IPS-15b (cell line): ENCODE measurements at regions not wholly inside any gene's neighbourhood (a gene's known extent, or its start where the extent isn't known, plus 50 kb on each side); places are given as distances from the start of the nearest gene placed in this dataset.

Source experiments
- H3K27me3 ChIP-seq: one replicate; pipeline ENCODE4 v1.6.1; 2013; ENCODE audit warnings: low read length; ENCODE audit not compliant: control insufficient read depth, insufficient read depth
- H3K36me3 ChIP-seq: one replicate; pipeline ENCODE4 v1.6.1; 2013; ENCODE audit warnings: low read length; ENCODE audit not compliant: control insufficient read depth, insufficient read depth
- H3K4me1 ChIP-seq: one replicate; pipeline ENCODE4 v1.6.1; 2013; ENCODE audit warnings: mild to moderate bottlenecking, low read length; ENCODE audit not compliant: control insufficient read depth, insufficient read depth
- H3K4me3 ChIP-seq: one replicate; pipeline ENCODE4 v1.5.1; 2013; ENCODE audit warnings: low read depth, low read length
- H3K9ac ChIP-seq: one replicate; pipeline ENCODE4 v1.6.1; 2013; ENCODE audit warnings: low read depth, mild to moderate bottlenecking, low read length
- H3K9me3 ChIP-seq: one replicate; pipeline ENCODE4 v1.6.1; 2013; ENCODE audit warnings: mild to moderate bottlenecking, low read length; ENCODE audit not compliant: control insufficient read depth, insufficient read depth

DNA sequence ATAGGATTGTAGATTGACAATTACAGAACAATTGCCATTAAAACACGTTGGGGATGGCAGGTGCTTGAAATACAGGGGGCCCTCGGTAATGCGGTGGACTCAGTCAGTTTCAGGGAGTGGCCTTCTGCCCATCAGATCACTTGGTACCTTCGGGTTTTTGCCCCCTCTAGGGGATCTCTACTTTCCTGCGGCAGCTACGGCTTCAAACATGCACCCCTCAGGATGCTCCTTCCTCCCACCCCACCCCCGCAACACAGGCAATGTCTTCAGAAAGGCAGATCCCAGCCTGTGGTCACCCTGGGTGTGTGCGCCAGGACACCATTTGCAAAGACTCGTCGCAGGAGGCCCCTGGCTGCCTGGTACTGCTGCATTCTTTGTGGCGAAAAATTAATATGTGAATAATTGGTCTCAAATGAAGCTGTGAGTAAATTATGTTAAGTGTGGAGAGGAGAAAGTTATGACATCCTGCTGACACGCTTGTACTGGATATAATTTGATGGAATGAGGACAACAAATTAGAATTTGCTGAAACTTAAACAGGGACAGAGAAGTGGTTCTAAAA is 431.0 kb upstream of the MKI67 start:
- no peak overlapping the region for H3K4me3 ChIP-seq
- no peak overlapping the region for H3K9ac ChIP-seq
- H3K36me3 ChIP-seq, result no peaks in the 10 kb centered on the region
- H3K27me3 ChIP-seq, result no peaks in the 10 kb centered on the region
- H3K9me3 ChIP-seq, result no peaks in the 10 kb centered on the region
- no peaks in the 10 kb centered on the region for H3K4me1 ChIP-seq

- no peak overlapping the region for H3K4me3 ChIP-seq
- H3K9ac ChIP-seq, result no peak overlapping the region
- no peaks in the 10 kb centered on the region for H3K36me3 ChIP-seq
- H3K9me3 ChIP-seq, result no peaks in the 10 kb centered on the region
- H3K4me1 ChIP-seq, result no peaks in the 10 kb centered on the region
- no peaks in the 10 kb centered on the region for H3K27me3 ChIP-seq
Observed at GRCh38 chr10:128560406-128560805, 434.2 kb upstream of the MKI67 start.

DNA sequence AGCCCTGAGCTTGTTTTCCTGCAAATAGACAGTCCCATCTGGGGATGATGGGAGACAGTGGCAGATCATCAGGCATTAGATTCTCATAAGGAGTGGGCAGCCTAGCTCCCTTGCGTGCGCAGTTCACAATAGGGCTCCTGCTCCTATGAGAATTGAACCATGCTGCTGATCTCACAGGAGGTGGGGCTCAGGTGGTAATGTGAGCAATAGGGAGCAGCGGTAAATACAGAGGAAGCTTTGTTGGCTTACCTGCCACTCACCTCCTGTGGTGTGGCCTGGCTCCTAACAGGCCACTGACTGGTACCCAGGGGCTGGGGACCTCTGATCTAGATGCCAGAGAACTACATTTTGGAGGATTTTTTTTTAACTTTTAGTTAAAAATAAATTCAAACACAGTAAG is 434.8 kb upstream of the MKI67 start:
- no peak overlapping the region for H3K9ac ChIP-seq
- no peaks in the 10 kb centered on the region for H3K36me3 ChIP-seq
- no peaks in the 10 kb centered on the region for H3K4me1 ChIP-seq
- H3K9me3 ChIP-seq, result no peaks in the 10 kb centered on the region
- no peaks in the 10 kb centered on the region for H3K27me3 ChIP-seq
- no peak overlapping the region for H3K4me3 ChIP-seq

DNA sequence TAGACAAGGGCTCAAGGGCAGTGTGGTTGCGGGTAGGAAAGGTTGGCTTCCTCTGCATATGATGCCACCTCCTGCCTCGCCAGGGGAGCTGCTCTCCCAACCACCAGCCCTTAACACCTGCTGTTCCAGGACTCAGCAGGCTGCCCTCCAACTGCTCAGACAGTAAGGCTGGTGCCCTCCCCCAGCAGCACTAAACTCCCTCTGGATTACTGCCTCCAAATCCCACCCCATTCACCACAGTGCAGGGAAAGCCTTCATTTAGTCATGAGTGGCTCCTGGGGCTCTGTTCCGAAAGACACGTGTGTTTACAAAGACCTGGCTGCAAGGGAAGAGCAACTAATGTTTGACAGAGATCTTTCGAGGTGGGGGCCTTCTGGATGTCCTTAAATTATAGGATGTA is 437.2 kb upstream of the MKI67 start:
- Histone ChIP-seq H3K4me3 (no peak overlapping the region), H3K9me3 (no peaks in the 10 kb centered on the region), H3K9ac (no peak overlapping the region), H3K27me3 (no peaks in the 10 kb centered on the region), H3K36me3 (no peaks in the 10 kb centered on the region), H3K4me1 (no peaks in the 10 kb centered on the region)

GRCh38 chr10:128563904-128564303 is 437.7 kb upstream of the MKI67 start:
- H3K9me3 ChIP-seq, result no peaks in the 10 kb centered on the region
- H3K4me1 ChIP-seq, result no peaks in the 10 kb centered on the region
- no peaks in the 10 kb centered on the region for H3K27me3 ChIP-seq

GRCh38 chr10:128566361-128566968 is 440.2 kb upstream of the MKI67 start:
- H3K27me3 ChIP-seq, result no peaks in the 10 kb centered on the region
- no peaks in the 10 kb centered on the region for H3K36me3 ChIP-seq
- no peak overlapping the region for H3K9ac ChIP-seq

More at GRCh38 chr10:128563904-128564303, 437.7 kb upstream of the MKI67 start:
- H3K4me3 ChIP-seq, result no peak overlapping the region
- no peak overlapping the region for H3K9ac ChIP-seq
- no peaks in the 10 kb centered on the region for H3K36me3 ChIP-seq

DNA sequence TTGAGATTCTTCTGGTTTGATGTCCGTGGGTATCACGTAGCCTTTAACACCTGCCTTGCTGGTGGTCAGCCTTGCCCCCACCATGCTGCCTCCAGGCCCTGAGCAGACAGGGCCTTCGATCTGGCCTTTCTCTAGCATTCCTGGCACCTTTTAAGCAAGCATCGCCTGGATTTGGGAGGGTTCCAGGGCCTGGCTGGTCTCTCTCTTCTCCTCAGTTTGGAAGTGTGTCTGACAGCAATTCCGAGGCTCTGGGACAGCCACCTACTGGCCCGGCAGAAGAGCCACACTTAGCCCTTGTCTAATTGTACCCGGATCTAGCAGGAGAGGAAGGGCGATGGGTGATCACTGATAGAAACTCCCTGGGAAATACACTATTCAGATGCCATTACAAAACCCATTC is 441.3 kb upstream of the MKI67 start:
- Histone ChIP-seq H3K27me3 (no peaks in the 10 kb centered on the region), H3K9ac (no peak overlapping the region), H3K4me1 (no peaks in the 10 kb centered on the region), H3K9me3 (no peaks in the 10 kb centered on the region), H3K4me3 (no peak overlapping the region), H3K36me3 (no peaks in the 10 kb centered on the region)

More at GRCh38 chr10:128566361-128566968, 440.2 kb upstream of the MKI67 start:
- H3K9me3 ChIP-seq, result no peaks in the 10 kb centered on the region
- no peaks in the 10 kb centered on the region for H3K4me1 ChIP-seq
- H3K4me3 ChIP-seq, result no peak overlapping the region

- Histone ChIP-seq H3K27me3 (no peaks in the 10 kb centered on the region), H3K4me1 (no peaks in the 10 kb centered on the region), H3K36me3 (no peaks in the 10 kb centered on the region), H3K9me3 (no peaks in the 10 kb centered on the region), H3K9ac (no peak overlapping the region), H3K4me3 (no peak overlapping the region)
Observed at GRCh38 chr10:128568041-128568440, 441.8 kb upstream of the MKI67 start.

GRCh38 chr10:128568491-128568890 is 442.3 kb upstream of the MKI67 start:
- no peak overlapping the region for H3K4me3 ChIP-seq
- H3K9me3 ChIP-seq, result no peaks in the 10 kb centered on the region
- no peaks in the 10 kb centered on the region for H3K4me1 ChIP-seq
- no peak overlapping the region for H3K9ac ChIP-seq
- no peaks in the 10 kb centered on the region for H3K27me3 ChIP-seq
- H3K36me3 ChIP-seq, result no peaks in the 10 kb centered on the region

DNA sequence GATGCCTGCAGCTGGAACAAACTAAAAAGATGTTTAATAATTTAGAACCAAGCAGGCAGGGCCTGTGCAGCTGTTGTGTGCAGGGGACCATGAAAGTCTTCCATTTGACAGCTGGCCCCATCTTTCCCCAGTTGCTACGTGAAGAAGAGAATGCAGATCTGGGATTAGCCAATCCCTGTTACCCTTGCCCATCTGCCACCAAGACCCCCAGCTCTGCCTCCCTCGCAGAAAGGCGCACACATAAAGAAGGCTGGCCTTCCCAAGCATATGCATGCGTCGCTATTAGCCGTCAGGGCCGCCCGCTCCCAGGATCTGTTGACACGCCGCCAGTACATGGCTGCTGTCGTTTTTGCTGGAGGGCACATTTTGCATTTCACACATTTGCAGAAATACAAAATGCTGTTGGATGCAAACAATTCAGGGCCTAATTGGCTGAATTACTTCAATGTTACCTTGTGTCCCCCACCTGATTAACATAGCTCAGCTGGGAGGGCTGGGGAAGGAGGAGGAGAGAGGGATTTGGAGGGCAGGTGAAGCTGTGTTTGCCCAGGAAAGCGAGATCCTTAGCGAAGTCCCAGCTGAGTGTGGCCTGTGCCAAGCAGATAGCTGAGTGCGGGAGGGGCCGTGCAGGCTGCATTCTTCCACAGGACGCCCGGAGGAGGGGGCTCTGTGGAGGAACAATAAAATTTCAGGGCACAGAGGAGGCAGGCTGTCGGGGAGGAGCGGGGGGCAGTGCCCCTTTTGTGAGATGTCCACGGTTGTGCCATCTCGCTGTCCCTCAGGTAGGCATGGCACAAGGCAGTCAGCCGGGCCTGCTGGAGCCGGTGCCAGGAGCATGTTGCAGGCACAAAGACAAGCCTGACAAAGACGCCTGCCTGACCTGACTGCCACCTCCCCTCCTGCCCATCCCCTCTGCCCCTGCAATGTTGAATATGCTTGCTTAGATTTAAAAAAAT is 443.0 kb upstream of the MKI67 start:
- Histone ChIP-seq H3K4me3 (no peak overlapping the region), H3K4me1 (no peaks in the 10 kb centered on the region), H3K27me3 (no peaks in the 10 kb centered on the region), H3K36me3 (no peaks in the 10 kb centered on the region), H3K9ac (no peak overlapping the region), H3K9me3 (no peaks in the 10 kb centered on the region)

GRCh38 chr10:128570319-128570995 is 444.2 kb upstream of the MKI67 start:
- H3K4me1 ChIP-seq, result no peaks in the 10 kb centered on the region
- H3K9ac ChIP-seq, result no peak overlapping the region
- no peak overlapping the region for H3K4me3 ChIP-seq
- no peaks in the 10 kb centered on the region for H3K36me3 ChIP-seq
- H3K9me3 ChIP-seq, result no peaks in the 10 kb centered on the region
- H3K27me3 ChIP-seq, result no peaks in the 10 kb centered on the region
